ENCODE measurements at regions not wholly inside any gene's neighbourhood (a gene's known extent, or its start where the extent isn't known, plus 50 kb on each side); places are given as distances from the start of the nearest gene placed in this dataset.

GRCh38 chr5:13322769-13323168, 621.7 kb downstream of the DNAH5 start:
- intact Hi-C loops (cut with DNase I), result no loop called here
- Histone ChIP-seq H3K9me3 (peaks cover 0 to 8% (median 0%) of the 10 kb centered on the region in 4 donors), H3K4me1 (no peaks in the 10 kb centered on the region), H3K36me3 (no peaks in the 10 kb centered on the region), H3K27ac (replicated peaks in 1 of 4) (no peak overlapping the region), H3K4me3 (no peak overlapping the region), H3K27me3 (no peaks in the 10 kb centered on the region)
- no peak for TF ChIP-seq CTCF (IDR thresholded peaks at IDR 0.05)
- TF ChIP-seq EP300 (IDR thresholded peaks at IDR 0.05), result no peak
- no peak for TF ChIP-seq POLR2AphosphoS5 (IDR thresholded peaks at IDR 0.05)
- no peak for TF ChIP-seq POLR2A (IDR thresholded peaks at IDR 0.05; ENCODE audit: low read depth)
- no peak for DNase-seq (ENCODE audit: extremely low spot score)

- no peaks in the 10 kb centered on the region for H3K27me3 ChIP-seq
- 60% methylated on average over 3 of the region's 3 CpGs for WGBS
- no peak overlapping the region for H3K27ac ChIP-seq (replicated peaks in 1 of 4)
- H3K36me3 ChIP-seq, result no peaks in the 10 kb centered on the region
- no peaks in the 10 kb centered on the region for H3K4me1 ChIP-seq
- H3K9me3 ChIP-seq, result peaks cover 0 to 11% (median 2%) of the 10 kb centered on the region in 4 donors
- intact Hi-C loops (cut with DNase I), result no loop called here
- no peak for TF ChIP-seq CTCF (IDR thresholded peaks at IDR 0.05)
- no peak for TF ChIP-seq EP300 (IDR thresholded peaks at IDR 0.05)
- no peak for TF ChIP-seq POLR2AphosphoS5 (IDR thresholded peaks at IDR 0.05)
- no peak overlapping the region for H3K4me3 ChIP-seq
- no peak for DNase-seq (ENCODE audit: extremely low spot score)
These were observed 626.8 kb downstream of the DNAH5 start for GRCh38 chr5:13317654-13318053.

- no peak for TF ChIP-seq POLR2AphosphoS5 (IDR thresholded peaks at IDR 0.05)
- no peak for TF ChIP-seq POLR2A (IDR thresholded peaks at IDR 0.05; ENCODE audit: low read depth)
- no peak for TF ChIP-seq CTCF (IDR thresholded peaks at IDR 0.05)
- Histone ChIP-seq H3K4me3 (no peak overlapping the region), H3K27me3 (no peaks in the 10 kb centered on the region), H3K27ac (replicated peaks in 1 of 4) (no peak overlapping the region), H3K9me3 (peaks cover 0 to 11% (median 2%) of the 10 kb centered on the region in 4 donors), H3K4me1 (no peaks in the 10 kb centered on the region), H3K36me3 (no peaks in the 10 kb centered on the region)
- no peak for DNase-seq (ENCODE audit: extremely low spot score)
- intact Hi-C loops (cut with DNase I), result no loop called here
- WGBS, result 77% methylated on average over 2 of the region's 2 CpGs
These were observed 628.3 kb downstream of the DNAH5 start for GRCh38 chr5:13316176-13316575.

- Histone ChIP-seq H3K9me3 (no peaks in the 10 kb centered on the region), H3K27me3 (no peaks in the 10 kb centered on the region), H3K4me1 (no peaks in the 10 kb centered on the region), H3K27ac (replicated peaks in 1 of 4) (no peak overlapping the region), H3K36me3 (no peaks in the 10 kb centered on the region), H3K4me3 (no peak overlapping the region)
- no peak for DNase-seq (ENCODE audit: extremely low spot score)
- intact Hi-C loops (cut with DNase I), result no loop called here
- TF ChIP-seq POLR2A (IDR thresholded peaks at IDR 0.05; ENCODE audit: low read depth) (no peak), POLR2AphosphoS5 (IDR thresholded peaks at IDR 0.05) (no peak), EP300 (IDR thresholded peaks at IDR 0.05) (no peak), CTCF (IDR thresholded peaks at IDR 0.05) (no peak)
These were observed 637.0 kb downstream of the DNAH5 start for GRCh38 chr5:13307480-13307879.

GRCh38 chr5:13303445-13303844, 641.0 kb downstream of the DNAH5 start:
- Histone ChIP-seq H3K4me1 (no peaks in the 10 kb centered on the region), H3K36me3 (no peaks in the 10 kb centered on the region), H3K27ac (replicated peaks in 1 of 4) (no peak overlapping the region), H3K4me3 (no peak overlapping the region), H3K27me3 (no peaks in the 10 kb centered on the region), H3K9me3 (no peaks in the 10 kb centered on the region)
- DNase-seq (ENCODE audit: extremely low spot score), result no peak
- TF ChIP-seq POLR2AphosphoS5 (IDR thresholded peaks at IDR 0.05) (no peak), POLR2A (IDR thresholded peaks at IDR 0.05; ENCODE audit: low read depth) (no peak), CTCF (IDR thresholded peaks at IDR 0.05) (no peak), EP300 (IDR thresholded peaks at IDR 0.05) (no peak)
- intact Hi-C loops (cut with DNase I), result no loop called here

Measured in esophagus muscularis mucosa (tissue), 4 donors.